ENCODE measurements at regions not wholly inside any gene's neighbourhood (a gene's known extent, or its start where the extent isn't known, plus 50 kb on each side); places are given as distances from the start of the nearest gene placed in this dataset.

DNA sequence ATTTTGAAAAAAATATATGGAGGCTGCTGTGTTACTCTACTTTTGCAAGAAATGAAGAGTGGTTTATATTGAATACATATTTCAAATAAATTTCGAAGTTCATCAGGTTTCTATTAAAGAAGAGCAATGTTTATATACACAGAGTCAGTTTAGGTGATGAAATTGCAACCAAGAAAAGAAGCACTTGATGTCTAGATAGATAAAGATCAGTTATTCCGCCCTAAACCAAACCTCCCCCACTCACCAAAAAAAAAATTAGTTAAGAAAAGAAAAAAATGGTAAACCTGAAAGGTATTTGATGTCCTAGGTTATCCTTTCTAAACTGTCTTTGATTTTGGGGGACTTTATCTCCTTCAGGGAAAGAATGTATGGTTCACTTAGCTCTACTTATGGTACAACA lies 111.8 kb downstream of the SKIDA1 start:
- TF ChIP-seq YY1 (IDR thresholded peaks at IDR 0.05; ENCODE audit: insufficient read depth, insufficient read length) (no peak), SUZ12 (IDR thresholded peaks at IDR 0.05; ENCODE audit: extremely low read depth, insufficient read depth, insufficient read length) (no peak)

Measured in NT2/D1 (cell line).